Natural killer cell treated with Interleukin-12 subunit alpha and Interleukin-12 subunit beta and Interleukin-15 and Interleukin-18, amount 100 ng/mL, for 72 hours (primary cell): ENCODE measurements at regions not wholly inside any gene's neighbourhood (a gene's known extent, or its start where the extent isn't known, plus 50 kb on each side); places are given as distances from the start of the nearest gene placed in this dataset.

Experiments
- ATAC-seq, 2 donors: fragments of 150-1000 bp; cut with Tn5 transposase in 1 of 2; sonication (Bioruptor Pico), chemical (Tn5 transposase) in 1 of 2; 2 replicates each; pipeline ENCODE4 v1.10.0; 2021
- DNase-seq: peaks from one replicate; pipeline ENCODE4 v3.0.0; 2022; ENCODE audit warnings: low spot score
- H3K27ac Mint-ChIP-seq, 2 donors: 1 replicate in 1 of 2; 2 replicates in 1 of 2; pipeline ENCODE4 v1.8.0; 2022; ENCODE audit warnings: mixed read lengths in 2 of 2, mild to moderate bottlenecking in 1 of 2, moderate library complexity in 1 of 2
- H3K27me3 Mint-ChIP-seq, 2 donors: 1 replicate in 1 of 2; 2 replicates in 1 of 2; pipeline ENCODE4 v1.8.0; 2022; ENCODE audit warnings: mixed read lengths in 2 of 2
- H3K36me3 Mint-ChIP-seq: one replicate; pipeline ENCODE4 v1.8.0; 2022; ENCODE audit warnings: mixed read lengths
- H3K4me1 Mint-ChIP-seq, 2 donors: 1 replicate in 1 of 2; 2 replicates in 1 of 2; pipeline ENCODE4 v1.8.0; 2022; ENCODE audit warnings: low read depth in 2 of 2, mixed read lengths in 2 of 2, mild to moderate bottlenecking in 1 of 2
- H3K4me3 Mint-ChIP-seq: one replicate; pipeline ENCODE4 v1.8.0; 2022; ENCODE audit warnings: mixed read lengths
- H3K9me3 Mint-ChIP-seq: 2 replicates; pipeline ENCODE4 v1.8.0; 2022; ENCODE audit warnings: mixed read lengths

GRCh38 chr5:3010953-3011763, 259.7 kb upstream of the IRX2 start:
- Mint-ChIP-seq H3K27me3 (no peaks in the 10 kb centered on the region), H3K36me3 (no peaks in the 10 kb centered on the region), H3K4me1 (no peaks in the 10 kb centered on the region), H3K27ac (no peak overlapping the region), H3K9me3 (no peaks in the 10 kb centered on the region), H3K4me3 (no peak overlapping the region)
- no peak for DNase-seq
- ATAC-seq, result no peak

- Mint-ChIP-seq H3K4me1 (no peaks in the 10 kb centered on the region), H3K9me3 (no peaks in the 10 kb centered on the region), H3K4me3 (no peak overlapping the region), H3K36me3 (no peaks in the 10 kb centered on the region), H3K27ac (no peak overlapping the region), H3K27me3 (no peaks in the 10 kb centered on the region)
- ATAC-seq, result no peak
- DNase-seq, result no peak
Observed at GRCh38 chr5:3010301-3010952, 258.9 kb upstream of the IRX2 start.

GRCh38 chr5:3009605-3010004, 258.1 kb upstream of the IRX2 start:
- no peaks in the 10 kb centered on the region for H3K4me1 Mint-ChIP-seq
- no peaks in the 10 kb centered on the region for H3K27me3 Mint-ChIP-seq
- DNase-seq (no peak), ATAC-seq (no peak)
- no peak overlapping the region for H3K27ac Mint-ChIP-seq
- H3K36me3 Mint-ChIP-seq, result no peaks in the 10 kb centered on the region
- H3K4me3 Mint-ChIP-seq, result no peak overlapping the region
- no peaks in the 10 kb centered on the region for H3K9me3 Mint-ChIP-seq

GRCh38 chr5:3007577-3007976, 256.1 kb upstream of the IRX2 start:
- no peaks in the 10 kb centered on the region for H3K27me3 Mint-ChIP-seq
- no peaks in the 10 kb centered on the region for H3K36me3 Mint-ChIP-seq
- no peak overlapping the region for H3K27ac Mint-ChIP-seq
- no peak overlapping the region for H3K4me3 Mint-ChIP-seq
- ATAC-seq (no peak), DNase-seq (no peak)
- no peaks in the 10 kb centered on the region for H3K4me1 Mint-ChIP-seq
- no peaks in the 10 kb centered on the region for H3K9me3 Mint-ChIP-seq

GRCh38 chr5:3006961-3007551, 255.6 kb upstream of the IRX2 start:
- no peak overlapping the region for H3K27ac Mint-ChIP-seq
- ATAC-seq, result no peak
- H3K36me3 Mint-ChIP-seq, result no peaks in the 10 kb centered on the region
- DNase-seq, result no peak
- H3K9me3 Mint-ChIP-seq, result peaks cover 3% of the 10 kb centered on the region
- H3K4me1 Mint-ChIP-seq, result no peaks in the 10 kb centered on the region
- H3K27me3 Mint-ChIP-seq, result no peaks in the 10 kb centered on the region
- H3K4me3 Mint-ChIP-seq, result no peak overlapping the region

DNA sequence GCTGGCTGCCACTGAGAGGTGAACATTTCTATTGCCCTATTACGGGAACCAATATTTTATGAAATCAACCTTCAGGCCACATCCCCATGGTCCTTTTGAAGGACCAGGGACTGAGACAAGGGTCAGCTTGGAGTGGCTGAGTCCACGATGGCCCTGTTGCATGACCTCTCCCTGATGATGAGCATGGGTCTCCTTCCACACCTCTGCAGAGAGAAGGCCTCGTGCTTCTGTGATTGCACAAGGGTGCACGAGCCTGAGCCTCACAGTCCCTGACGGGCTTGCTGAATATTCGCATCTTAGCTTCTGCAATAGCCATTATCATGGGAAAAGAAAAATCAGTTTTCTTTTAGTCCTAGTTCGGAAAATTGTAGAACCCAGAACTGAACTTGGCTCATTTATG, 255.0 kb upstream of the IRX2 start:
- Mint-ChIP-seq H3K9me3 (peaks cover 5% of the 10 kb centered on the region), H3K27me3 (no peaks in the 10 kb centered on the region), H3K27ac (no peak overlapping the region), H3K36me3 (no peaks in the 10 kb centered on the region), H3K4me1 (no peaks in the 10 kb centered on the region), H3K4me3 (no peak overlapping the region)
- DNase-seq (no peak), ATAC-seq (no peak)

- H3K27me3 Mint-ChIP-seq, result no peaks in the 10 kb centered on the region
- H3K36me3 Mint-ChIP-seq, result no peaks in the 10 kb centered on the region
- peaks cover 5% of the 10 kb centered on the region for H3K9me3 Mint-ChIP-seq
- no peak overlapping the region for H3K27ac Mint-ChIP-seq
- no peaks in the 10 kb centered on the region for H3K4me1 Mint-ChIP-seq
- DNase-seq (no peak), ATAC-seq (peak in 1 of 2 donors; percentile 45)
- H3K4me3 Mint-ChIP-seq, result no peak overlapping the region
Observed at GRCh38 chr5:3004361-3005080, 253.0 kb upstream of the IRX2 start.

DNA sequence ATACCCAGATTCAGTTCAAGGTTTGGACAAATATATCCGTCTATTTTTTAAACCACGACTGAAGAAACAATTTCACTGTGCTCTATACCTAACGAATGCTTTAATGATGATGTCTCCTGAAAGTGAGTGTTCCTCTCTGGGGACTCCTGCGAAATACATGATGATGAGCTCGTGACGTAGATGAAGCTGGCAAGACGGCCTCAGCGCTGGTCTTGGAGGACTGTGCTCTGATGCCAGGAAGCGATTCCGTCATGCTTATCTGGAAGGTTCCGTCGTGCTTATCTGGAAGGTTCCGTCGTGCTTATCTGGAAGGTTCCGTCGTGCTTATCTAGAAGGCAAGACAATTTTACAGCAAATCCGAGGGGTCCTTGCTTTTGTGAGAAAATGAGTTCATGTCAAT, 250.8 kb upstream of the IRX2 start:
- Mint-ChIP-seq H3K9me3 (peaks cover 11% of the 10 kb centered on the region), H3K27me3 (no peaks in the 10 kb centered on the region), H3K4me3 (no peak overlapping the region), H3K36me3 (no peaks in the 10 kb centered on the region), H3K4me1 (no peaks in the 10 kb centered on the region), H3K27ac (no peak overlapping the region)
- no peak for DNase-seq
- no peak for ATAC-seq

DNA sequence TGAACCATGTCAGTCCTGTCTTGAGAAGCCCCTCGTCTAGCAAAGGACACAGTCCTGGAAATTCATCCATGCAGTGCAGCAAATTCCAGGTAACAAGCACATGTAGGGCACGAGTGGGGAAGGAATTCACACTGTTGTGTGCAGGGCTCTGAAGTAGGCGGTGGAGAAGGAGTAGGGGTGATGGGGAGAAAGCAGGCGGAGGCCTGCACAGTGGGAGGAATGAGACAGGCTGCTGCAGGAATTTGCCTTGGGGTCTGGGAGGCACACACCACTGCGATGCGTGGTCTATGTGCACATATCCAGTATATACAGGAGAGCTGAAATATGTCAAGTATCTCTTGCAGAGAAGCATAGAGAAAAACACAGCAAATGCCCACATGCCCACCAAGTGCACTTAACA, 249.2 kb upstream of the IRX2 start:
- Mint-ChIP-seq H3K4me3 (no peak overlapping the region), H3K27ac (no peak overlapping the region), H3K4me1 (no peaks in the 10 kb centered on the region), H3K36me3 (no peaks in the 10 kb centered on the region), H3K9me3 (peaks cover 11% of the 10 kb centered on the region), H3K27me3 (no peaks in the 10 kb centered on the region)
- DNase-seq (no peak), ATAC-seq (no peak)

GRCh38 chr5:2999926-3000325, 248.4 kb upstream of the IRX2 start:
- no peak overlapping the region for H3K4me3 Mint-ChIP-seq
- H3K27me3 Mint-ChIP-seq, result no peaks in the 10 kb centered on the region
- DNase-seq, result no peak
- no peaks in the 10 kb centered on the region for H3K36me3 Mint-ChIP-seq
- H3K27ac Mint-ChIP-seq, result no peak overlapping the region
- no peak for ATAC-seq
- H3K4me1 Mint-ChIP-seq, result no peaks in the 10 kb centered on the region
- H3K9me3 Mint-ChIP-seq, result peaks cover 11% of the 10 kb centered on the region

- H3K9me3 Mint-ChIP-seq, result peaks cover 11% of the 10 kb centered on the region
- no peak overlapping the region for H3K27ac Mint-ChIP-seq
- no peaks in the 10 kb centered on the region for H3K27me3 Mint-ChIP-seq
- ATAC-seq (no peak), DNase-seq (no peak)
- no peak overlapping the region for H3K4me3 Mint-ChIP-seq
- H3K36me3 Mint-ChIP-seq, result no peaks in the 10 kb centered on the region
- H3K4me1 Mint-ChIP-seq, result no peaks in the 10 kb centered on the region
Observed at GRCh38 chr5:2998106-2998505, 246.6 kb upstream of the IRX2 start.

DNA sequence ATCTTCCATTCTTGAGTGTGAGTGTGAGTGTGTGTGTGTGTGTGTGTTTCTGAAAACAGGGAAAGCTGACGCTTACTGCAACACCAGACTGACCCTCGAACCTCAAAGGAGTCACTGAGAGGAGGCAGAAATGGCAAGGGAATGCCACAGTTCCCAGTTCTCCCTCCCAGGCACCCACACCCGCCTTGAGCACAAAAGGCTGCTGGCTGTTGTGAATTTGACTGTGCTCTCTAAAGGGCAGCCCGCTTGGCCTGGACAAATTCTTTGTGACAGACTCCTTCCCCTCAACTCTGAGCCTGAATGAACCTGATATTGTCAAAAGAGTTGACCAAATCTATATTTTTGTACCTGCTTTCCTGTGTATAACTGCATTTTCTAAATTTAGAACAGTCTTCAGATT, 245.7 kb upstream of the IRX2 start:
- Mint-ChIP-seq H3K4me3 (no peak overlapping the region), H3K9me3 (peaks cover 9% of the 10 kb centered on the region), H3K27me3 (no peaks in the 10 kb centered on the region), H3K36me3 (no peaks in the 10 kb centered on the region), H3K4me1 (no peaks in the 10 kb centered on the region), H3K27ac (no peak overlapping the region)
- ATAC-seq (no peak), DNase-seq (no peak)

DNA sequence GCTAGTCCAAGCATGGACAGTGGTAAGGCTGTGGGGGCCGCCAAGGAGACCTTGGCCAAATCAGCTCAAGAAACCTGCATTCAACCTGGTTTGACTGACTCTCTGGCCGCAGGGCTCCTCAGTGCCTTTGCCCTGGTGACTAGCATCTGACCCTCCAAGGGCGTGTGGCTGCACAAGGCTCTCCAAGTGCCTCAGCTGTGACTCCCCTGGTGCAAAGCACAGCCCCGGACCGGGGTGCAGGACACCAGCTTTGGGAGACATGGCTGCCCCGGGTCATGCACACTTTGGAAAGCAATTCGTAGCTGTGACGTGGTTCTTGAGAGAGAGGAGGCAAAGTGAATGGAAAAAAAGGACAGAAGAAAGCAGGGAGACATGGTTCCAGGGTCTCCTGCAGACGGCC, 245.2 kb upstream of the IRX2 start:
- no peaks in the 10 kb centered on the region for H3K36me3 Mint-ChIP-seq
- no peaks in the 10 kb centered on the region for H3K4me1 Mint-ChIP-seq
- no peak overlapping the region for H3K4me3 Mint-ChIP-seq
- H3K27ac Mint-ChIP-seq, result no peak overlapping the region
- peaks cover 6% of the 10 kb centered on the region for H3K9me3 Mint-ChIP-seq
- DNase-seq (no peak), ATAC-seq (no peak)
- no peaks in the 10 kb centered on the region for H3K27me3 Mint-ChIP-seq

GRCh38 chr5:2996248-2996647, 244.8 kb upstream of the IRX2 start:
- Mint-ChIP-seq H3K9me3 (peaks cover 6% of the 10 kb centered on the region), H3K4me3 (no peak overlapping the region), H3K36me3 (no peaks in the 10 kb centered on the region), H3K4me1 (no peaks in the 10 kb centered on the region), H3K27ac (no peak overlapping the region), H3K27me3 (no peaks in the 10 kb centered on the region)
- peak in 1 of 2 donors; percentile 35 for ATAC-seq
- no peak for DNase-seq
